WI38 (cell line): ENCODE measurements at regions not wholly inside any gene's neighbourhood (a gene's known extent, or its start where the extent isn't known, plus 50 kb on each side); places are given as distances from the start of the nearest gene placed in this dataset.
"Not testable (repeated sequence)": the region's sequence is repeated elsewhere in the genome, so short reads cannot be mapped to it uniquely, and the experiment has no call there.

Experiments
- H3K4me3 ChIP-seq: 2 replicates; pipeline ENCODE4 v1.5.1; 2011; ENCODE audit warnings: low read depth, mild to moderate bottlenecking, control low read depth, low read length
- TF ChIP-seq, protein P1 (sequence below): IDR thresholded peaks from 2 replicates; pipeline ENCODE4 v1.5.1; 2012; ENCODE audit warnings: low read depth, mild to moderate bottlenecking, control low read depth, low read length

- TF ChIP-seq, protein P1, sequence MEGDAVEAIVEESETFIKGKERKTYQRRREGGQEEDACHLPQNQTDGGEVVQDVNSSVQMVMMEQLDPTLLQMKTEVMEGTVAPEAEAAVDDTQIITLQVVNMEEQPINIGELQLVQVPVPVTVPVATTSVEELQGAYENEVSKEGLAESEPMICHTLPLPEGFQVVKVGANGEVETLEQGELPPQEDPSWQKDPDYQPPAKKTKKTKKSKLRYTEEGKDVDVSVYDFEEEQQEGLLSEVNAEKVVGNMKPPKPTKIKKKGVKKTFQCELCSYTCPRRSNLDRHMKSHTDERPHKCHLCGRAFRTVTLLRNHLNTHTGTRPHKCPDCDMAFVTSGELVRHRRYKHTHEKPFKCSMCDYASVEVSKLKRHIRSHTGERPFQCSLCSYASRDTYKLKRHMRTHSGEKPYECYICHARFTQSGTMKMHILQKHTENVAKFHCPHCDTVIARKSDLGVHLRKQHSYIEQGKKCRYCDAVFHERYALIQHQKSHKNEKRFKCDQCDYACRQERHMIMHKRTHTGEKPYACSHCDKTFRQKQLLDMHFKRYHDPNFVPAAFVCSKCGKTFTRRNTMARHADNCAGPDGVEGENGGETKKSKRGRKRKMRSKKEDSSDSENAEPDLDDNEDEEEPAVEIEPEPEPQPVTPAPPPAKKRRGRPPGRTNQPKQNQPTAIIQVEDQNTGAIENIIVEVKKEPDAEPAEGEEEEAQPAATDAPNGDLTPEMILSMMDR = no peak
- no peak overlapping the region for H3K4me3 ChIP-seq
Observed at GRCh38 chr12:107597695-107598410, 87.7 kb upstream of the PWP1 start.

DNA sequence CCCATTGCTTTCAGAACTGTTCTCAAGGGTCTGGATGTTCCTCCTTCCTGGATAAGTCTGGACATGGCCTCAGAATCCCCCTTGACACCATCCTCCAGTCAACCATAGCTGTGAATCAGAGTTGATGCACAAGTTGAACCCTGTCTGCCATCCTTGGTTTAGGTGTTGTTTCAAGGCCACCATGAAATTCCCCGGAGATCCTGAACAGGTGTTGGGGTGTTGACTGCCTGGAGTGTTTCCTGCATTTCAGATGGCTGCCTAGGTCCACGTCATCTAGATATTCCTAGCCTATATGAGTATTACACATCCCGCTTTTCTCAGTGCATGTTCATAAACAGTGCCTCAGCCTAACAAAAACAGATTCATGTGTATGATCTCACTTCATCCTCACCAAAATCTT lies 86.7 kb upstream of the PWP1 start:
- H3K4me3 ChIP-seq = no peak overlapping the region
- TF ChIP-seq, protein P1 = no peak

DNA sequence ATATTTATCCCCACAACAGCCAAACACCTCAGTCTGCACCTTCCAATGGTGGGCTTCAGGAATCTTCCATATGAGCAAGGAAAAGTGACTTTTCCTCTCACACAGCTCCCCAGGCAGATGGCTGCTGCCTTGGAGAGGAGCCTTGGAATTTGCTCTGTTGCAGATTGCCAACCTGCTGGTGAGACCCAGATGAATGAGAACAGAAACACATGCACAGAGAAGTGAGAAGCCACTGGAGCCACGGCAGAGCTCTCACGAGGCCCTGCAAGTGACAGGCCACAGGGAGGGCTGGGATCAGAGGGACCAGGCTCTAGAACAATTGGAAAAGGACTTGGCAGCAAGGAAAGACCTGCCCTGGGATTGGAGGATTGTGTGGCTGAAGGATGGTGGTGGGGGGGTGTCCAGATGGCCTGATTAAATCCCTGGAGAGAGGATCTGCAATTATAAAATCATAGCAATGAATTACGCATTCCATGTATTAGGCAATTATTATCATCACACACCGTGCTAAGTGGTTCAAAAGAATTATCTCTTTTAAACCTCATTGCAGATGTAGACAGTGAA lies 84.9 kb upstream of the PWP1 start:
- TF ChIP-seq, protein P1 = no peak
- no peak overlapping the region for H3K4me3 ChIP-seq

- TF ChIP-seq, protein P1 = no peak
- H3K4me3 ChIP-seq = no peak overlapping the region
Observed at GRCh38 chr12:107602446-107602845, 83.2 kb upstream of the PWP1 start.

DNA sequence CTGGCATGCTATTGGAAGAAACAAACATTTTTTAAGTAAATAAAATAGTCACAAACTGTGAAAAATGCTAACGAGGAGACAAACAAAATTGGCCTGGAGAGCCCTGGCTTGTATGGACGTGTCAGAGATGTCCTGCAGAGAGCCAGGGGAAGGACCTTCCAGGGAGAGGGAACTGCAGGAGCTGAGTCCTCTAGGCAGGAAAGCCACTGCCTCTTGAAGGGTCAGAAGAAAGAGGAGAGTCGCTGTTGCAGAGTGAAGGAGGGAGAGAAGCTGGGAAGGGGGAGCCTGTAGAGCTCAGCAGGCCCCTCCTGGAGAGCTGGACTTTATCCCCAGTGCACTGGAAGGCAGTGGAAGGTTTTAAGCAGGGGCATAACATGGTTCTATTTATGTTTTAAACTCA lies 80.3 kb upstream of the PWP1 start:
- TF ChIP-seq, protein P1 = no peak
- no peak overlapping the region for H3K4me3 ChIP-seq

GRCh38 chr12:107607464-107608392 lies 77.9 kb upstream of the PWP1 start:
- TF ChIP-seq, protein P1 = peak; percentile 93
- no peak overlapping the region for H3K4me3 ChIP-seq

GRCh38 chr12:107608779-107609178 lies 76.8 kb upstream of the PWP1 start:
- H3K4me3 ChIP-seq = not testable (repeated sequence)
